Ovary (tissue), 7 donors: ENCODE measurements at regions not wholly inside any gene's neighbourhood (a gene's known extent, or its start where the extent isn't known, plus 50 kb on each side); places are given as distances from the start of the nearest gene placed in this dataset.

ENCODE experiments used
- DNase-seq, 5 donors: peaks; one replicate each; pipeline ENCODE4 v3.0.0-alpha.2; 2019 to 2020
- H3K27ac ChIP-seq, 2 donors: fragments of 200-600 bp; one replicate each; pipeline versions ENCODE4 v1.5.1 to v1.8.0; 2019 to 2022
- H3K27me3 ChIP-seq: fragments of 200-600 bp; one replicate; pipeline ENCODE4 v1.8.0; 2022
- H3K36me3 ChIP-seq: fragments of 200-600 bp; sonication (generic); one replicate; pipeline ENCODE4 v1.5.1; 2019
- H3K4me1 ChIP-seq: one replicate; pipeline ENCODE4 v1.8.1; 2013; ENCODE audit warnings: mild to moderate bottlenecking, moderate library complexity; ENCODE audit not compliant: insufficient read depth
- H3K4me3 ChIP-seq: fragments of 200-600 bp; sonication (generic); one replicate; pipeline ENCODE4 v1.5.1; 2017
- H3K9me3 ChIP-seq, 2 donors: fragments of 200-600 bp in 1 of 2; sonication (generic) in 1 of 2; one replicate each; pipeline versions ENCODE4 v1.5.1 to v1.8.1; 2013 to 2019; ENCODE audit warnings: mild to moderate bottlenecking in 1 of 2, moderate library complexity in 1 of 2
- CTCF ChIP-seq, 3 donors: fragments of 450-650 bp in 2 of 3; fragments of 200-600 bp in 1 of 3; IDR thresholded peaks; one replicate each; pipeline versions ENCODE4 v1.5.1 to v1.8.0; 2016 to 2022; ENCODE audit warnings: antibody characterized with exemption in 3 of 3, mild to moderate bottlenecking in 1 of 3
- EP300 ChIP-seq: sonication (generic); formaldehyde crosslinking; IDR thresholded peaks from one replicate; pipeline ENCODE4 v1.6.1; 2017; ENCODE audit warnings: antibody characterized with exemption
- POLR2A ChIP-seq: fragments of 450-650 bp; IDR thresholded peaks from one replicate; pipeline ENCODE4 v1.6.1; 2017; ENCODE audit warnings: antibody characterized with exemption, mild to moderate bottlenecking, moderate library complexity
- WGBS, 3 donors: extraction: QIAGEN DNeasy Blood & Tissue Kit in 1 of 3; methylation state at CpG; one replicate each; pipeline versions ENCODE4 v1.1.5 to v1.1.7; 2013 to 2017; 5-methylcytosine and 5-hydroxymethylcytosine counted together
- intact Hi-C, 4 donors: fragments of 100-400 bp; cut with DNase I; formaldehyde crosslinking; loops; one replicate each; pipeline versions ENCODE4 v1.11.0 to v1.15.1; 2022 to 2023
- donor health status: DM: no; HTN: no; CAD: no; lungs with moderate emphysema.
- donor health status: DM: no; HTN: no; CAD: no.
- donor health status: Bipolar disorder and iron deficiency.
- donor health status: DM: no; HTN: no; CAD: no.
- donor health status: DM: yes; HTN: yes; CAD: no.

- TF ChIP-seq EP300 (no peak), CTCF (IDR thresholded peaks at IDR 0.05) (no peak), POLR2A (no peak)
Observed at GRCh38 chr12:25054076-25054782, 105.3 kb upstream of the BCAT1 start.

GRCh38 chr12:25052914-25053211, 104.0 kb upstream of the BCAT1 start:
- intact Hi-C loops: no loop called here
- no peak for DNase-seq
- Histone ChIP-seq H3K4me3 (peak overlapping the region; percentile 6), H3K27ac (peak overlapping the region in 1 of 2 donors; percentile 22), H3K27me3 (no peaks in the 10 kb centered on the region), H3K4me1 (no peaks in the 10 kb centered on the region), H3K9me3 (no peaks in the 10 kb centered on the region), H3K36me3 (no peaks in the 10 kb centered on the region)
- no peak for TF ChIP-seq EP300
- no peak for TF ChIP-seq POLR2A
- TF ChIP-seq CTCF (IDR thresholded peaks at IDR 0.05): no peak
- WGBS, 3 donors: 43 to 71% (median 59%) methylated on average over 1 of the region's 1 CpG

More at GRCh38 chr12:25054076-25054782, 105.3 kb upstream of the BCAT1 start:
- no peaks in the 10 kb centered on the region for H3K9me3 ChIP-seq
- no peak overlapping the region for H3K4me3 ChIP-seq
- intact Hi-C loops: no loop called here
- no peaks in the 10 kb centered on the region for H3K4me1 ChIP-seq
- WGBS, 3 donors: 55 to 71% (median 58%) methylated on average over 4 of the region's 4 CpGs
- DNase-seq: no peak
- peak overlapping the region in 1 of 2 donors; percentile 29 for H3K27ac ChIP-seq
- H3K36me3 ChIP-seq: no peaks in the 10 kb centered on the region
- no peaks in the 10 kb centered on the region for H3K27me3 ChIP-seq

GRCh38 chr12:25052196-25052913, 103.5 kb upstream of the BCAT1 start:
- H3K27me3 ChIP-seq: no peaks in the 10 kb centered on the region
- TF ChIP-seq POLR2A: no peak
- TF ChIP-seq EP300: no peak
- peak overlapping the region in 1 of 2 donors; percentile 22 for H3K27ac ChIP-seq
- no peaks in the 10 kb centered on the region for H3K4me1 ChIP-seq
- no peak for DNase-seq
- peak overlapping the region; percentile 6 for H3K4me3 ChIP-seq
- H3K9me3 ChIP-seq: no peaks in the 10 kb centered on the region
- no peaks in the 10 kb centered on the region for H3K36me3 ChIP-seq
- intact Hi-C loops: no loop called here
- WGBS, 3 donors: 28 to 53% (median 29%) methylated on average over 11 of the region's 11 CpGs

- Histone ChIP-seq H3K36me3 (no peaks in the 10 kb centered on the region), H3K27me3 (no peaks in the 10 kb centered on the region), H3K4me1 (no peaks in the 10 kb centered on the region), H3K27ac (no peak overlapping the region), H3K4me3 (no peak overlapping the region), H3K9me3 (no peaks in the 10 kb centered on the region)
- 76 to 88% (median 78%) methylated on average over 5 of the region's 5 CpGs for WGBS, 3 donors
- TF ChIP-seq CTCF (IDR thresholded peaks at IDR 0.05) (no peak), POLR2A (no peak), EP300 (no peak)
- no peak for DNase-seq
- intact Hi-C loops: no loop called here
Observed at GRCh38 chr12:25051656-25052195, 102.8 kb upstream of the BCAT1 start.

- Histone ChIP-seq H3K4me3 (no peak overlapping the region), H3K27ac (no peak overlapping the region), H3K9me3 (no peaks in the 10 kb centered on the region), H3K4me1 (no peaks in the 10 kb centered on the region), H3K27me3 (no peaks in the 10 kb centered on the region), H3K36me3 (no peaks in the 10 kb centered on the region)
- DNase-seq: no peak
- intact Hi-C loops: no loop called here
- TF ChIP-seq EP300: no peak
- TF ChIP-seq POLR2A: no peak
- 79 to 80% (median 80%) methylated on average over 6 of the region's 6 CpGs for WGBS, 3 donors
Observed at GRCh38 chr12:25051171-25051570, 102.3 kb upstream of the BCAT1 start.
